ENCODE measurements at regions not wholly inside any gene's neighbourhood (a gene's known extent, or its start where the extent isn't known, plus 50 kb on each side); places are given as distances from the start of the nearest gene placed in this dataset.
A peak's percentile ranks its signal among the peaks of the same experiment; 100 is the strongest.

DNA sequence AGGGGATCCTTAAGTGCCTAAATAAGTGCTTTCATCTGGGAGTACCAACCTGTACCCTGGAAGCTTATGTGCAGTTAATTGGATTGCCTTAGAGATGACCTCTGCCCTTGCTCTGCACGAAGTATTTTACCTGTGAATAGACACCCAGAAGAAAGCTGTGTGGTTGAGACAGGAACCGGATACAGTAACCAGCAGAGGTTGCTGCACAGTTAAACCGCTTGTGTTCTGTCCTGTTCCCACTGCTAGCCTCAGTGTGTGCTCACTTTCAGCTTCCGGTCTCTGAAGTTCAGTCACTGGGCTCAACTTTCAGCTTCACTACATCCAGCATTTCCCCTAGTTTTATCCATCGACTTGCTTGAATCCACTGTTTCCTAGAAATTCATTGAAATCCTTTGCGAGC lies 185.3 kb downstream of the FAM170A start:
- CTCF ChIA-PET: no interaction called here

More for the DNA sequence above, 185.3 kb downstream of the FAM170A start:
- H2BK5ac ChIP-seq (ENCODE audit: low read depth, low read length, poor library complexity, severe bottlenecking): no peak overlapping the region
- POLR2A ChIA-PET (ENCODE audit: unreplicated experiment): no interaction called here
- no peak overlapping the region for H3K18ac ChIP-seq (ENCODE audit: low read depth, low read length)
- no peaks in the 10 kb centered on the region for H3K4me1 ChIP-seq (ENCODE audit: control insufficient read depth, insufficient read depth, low read length)
- H3K9me1 ChIP-seq (ENCODE audit: insufficient read depth, low read length): no peaks in the 10 kb centered on the region
- no peak overlapping the region for H3K14ac ChIP-seq (replicated peaks; ENCODE audit: low read depth, low read length)
- no peak overlapping the region for H3K27ac ChIP-seq (ENCODE audit: insufficient read depth, low read length)
- no peak overlapping the region for H4K91ac ChIP-seq (ENCODE audit: insufficient read depth, low read depth, low read length)
- no peak overlapping the region for H3K23ac ChIP-seq (ENCODE audit: low read depth, low read length)
- DNase-seq (no peak), ATAC-seq (ENCODE audit: low read depth) (no peak)
- H3K36me3 ChIP-seq (ENCODE audit: control insufficient read depth, insufficient read depth, low read length): no peaks in the 10 kb centered on the region
- no peaks in the 10 kb centered on the region for H3K27me3 ChIP-seq (ENCODE audit: control insufficient read depth, insufficient read depth, low read length)
- H3K4me2 ChIP-seq (ENCODE audit: low read depth, low read length): no peak overlapping the region
- no peak overlapping the region for H2AK9ac ChIP-seq (replicated peaks; ENCODE audit: low read depth, low read length, poor library complexity)
- peak overlapping the region; percentile 2 for H2AFZ ChIP-seq (replicated peaks; ENCODE audit: low read length, poor library complexity)
- dilution Hi-C loops (cut with HindIII; ENCODE audit: low sequenced_read_pairs, unreplicated experiment): no loop called here
- H3K4me3 ChIP-seq (ENCODE audit: insufficient read depth, low read depth, low read length): no peak overlapping the region
- no peaks in the 10 kb centered on the region for H4K20me1 ChIP-seq (ENCODE audit: insufficient read depth, low read length)
- in situ Hi-C loops (cut with MboI; ENCODE audit: low sequenced_read_pairs): no loop called here
- H3K9me3 ChIP-seq (ENCODE audit: control insufficient read depth, insufficient read depth, low read length): no peaks in the 10 kb centered on the region
- H3K79me1 ChIP-seq (ENCODE audit: low read depth in 1 of 2, low read length in 2 of 2): no peaks in the 10 kb centered on the region
- H3K4ac ChIP-seq (ENCODE audit: low read depth, low read length): no peak overlapping the region
- H3K9ac ChIP-seq (ENCODE audit: low read depth, low read length): no peak overlapping the region
- no peak overlapping the region for H4K5ac ChIP-seq (ENCODE audit: low read depth, low read length)
- H2AK5ac ChIP-seq (ENCODE audit: low read depth, low read length): no peak overlapping the region
- no peak overlapping the region for H2BK15ac ChIP-seq (ENCODE audit: low read depth, low read length)
- no CpG with 5 or more reads among the region's 6 CpGs for WGBS, 2 experiments (ENCODE audit: extremely low coverage in 2 of 2, insufficient read length in 1 of 2)
- TF ChIP-seq MXI1 (IDR thresholded peaks at IDR 0.05; ENCODE audit: borderline replicate concordance, low read depth, low read length) (no peak), RFX5 (IDR thresholded peaks at IDR 0.05; ENCODE audit: low read depth, low read length) (no peak)
- no peak overlapping the region for H3K56ac ChIP-seq (ENCODE audit: extremely low read depth, insufficient read depth, low read length)
- BruUV-seq (replicated peaks): no TSS peak
- intact Hi-C loops (cut with micrococcal nuclease): no loop called here
- H2BK120ac ChIP-seq (ENCODE audit: low read depth, low read length): no peak overlapping the region
- no peak overlapping the region for H2BK20ac ChIP-seq (ENCODE audit: low read depth, low read length)
- no peak overlapping the region for H4K8ac ChIP-seq (ENCODE audit: low read depth in 2 of 2, low read length in 2 of 2)
